Stimulated activated effector memory CD8-positive, alpha-beta T cell treated with anti-CD3 and anti-CD28 coated beads, Interleukin-12 subunit alpha, Interleukin-12 subunit beta, amount 100 ng/mL, for 72 hours (primary cell): ENCODE measurements at regions not wholly inside any gene's neighbourhood (a gene's known extent, or its start where the extent isn't known, plus 50 kb on each side); places are given as distances from the start of the nearest gene placed in this dataset.

Experiments
- ATAC-seq: fragments of 150-1000 bp; cut with Tn5 transposase; 2 replicates; pipeline ENCODE4 v1.10.0; 2021
- DNase-seq, 2 donors: peaks; one replicate each; pipeline ENCODE4 v3.0.0; 2021 to 2022; ENCODE audit warnings: low spot score in 2 of 2
- H3K27ac Mint-ChIP-seq: one replicate; pipeline ENCODE4 v1.8.0; 2022; ENCODE audit warnings: mild to moderate bottlenecking, mixed read lengths
- H3K36me3 Mint-ChIP-seq: one replicate; pipeline ENCODE4 v1.8.0; 2022; ENCODE audit warnings: mild to moderate bottlenecking, mixed read lengths
- H3K4me1 Mint-ChIP-seq: one replicate; pipeline ENCODE4 v1.8.0; 2022; ENCODE audit warnings: mixed read lengths
- H3K4me3 Mint-ChIP-seq: one replicate; pipeline ENCODE4 v1.8.0; 2022; ENCODE audit warnings: mild to moderate bottlenecking, mixed read lengths
- H3K9me3 Mint-ChIP-seq: one replicate; pipeline ENCODE4 v1.8.0; 2022; ENCODE audit warnings: mixed read lengths

GRCh38 chr13:78997902-78998629 is 339.1 kb upstream of the OBI1 start:
- H3K36me3 Mint-ChIP-seq: no peaks in the 10 kb centered on the region
- ATAC-seq (no peak), DNase-seq (no peak)
- no peak overlapping the region for H3K27ac Mint-ChIP-seq
- no peaks in the 10 kb centered on the region for H3K9me3 Mint-ChIP-seq
- no peaks in the 10 kb centered on the region for H3K4me1 Mint-ChIP-seq
- no peak overlapping the region for H3K4me3 Mint-ChIP-seq

DNA sequence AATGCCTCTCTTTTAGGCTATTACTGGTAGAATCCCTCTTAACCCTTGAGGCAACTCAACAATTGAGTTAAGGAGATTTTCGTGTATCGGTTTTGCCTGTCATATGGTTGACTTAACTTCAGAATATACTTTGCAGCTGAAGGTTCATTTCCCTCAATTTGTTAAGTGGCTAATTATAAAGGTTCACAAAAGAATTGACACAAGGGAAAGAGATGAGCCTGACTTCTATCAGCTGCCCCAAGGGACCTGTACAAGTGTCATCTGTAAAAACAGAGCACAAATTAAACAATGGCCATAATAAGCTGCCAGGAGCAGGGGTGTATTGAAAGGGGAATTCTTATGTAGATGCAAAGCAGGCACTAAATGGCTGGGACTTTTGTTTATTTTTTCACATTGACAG is 334.8 kb upstream of the OBI1 start:
- Mint-ChIP-seq H3K9me3 (no peaks in the 10 kb centered on the region), H3K4me1 (no peaks in the 10 kb centered on the region), H3K36me3 (no peaks in the 10 kb centered on the region), H3K4me3 (no peak overlapping the region), H3K27ac (no peak overlapping the region)
- DNase-seq (no peak), ATAC-seq (no peak)

DNA sequence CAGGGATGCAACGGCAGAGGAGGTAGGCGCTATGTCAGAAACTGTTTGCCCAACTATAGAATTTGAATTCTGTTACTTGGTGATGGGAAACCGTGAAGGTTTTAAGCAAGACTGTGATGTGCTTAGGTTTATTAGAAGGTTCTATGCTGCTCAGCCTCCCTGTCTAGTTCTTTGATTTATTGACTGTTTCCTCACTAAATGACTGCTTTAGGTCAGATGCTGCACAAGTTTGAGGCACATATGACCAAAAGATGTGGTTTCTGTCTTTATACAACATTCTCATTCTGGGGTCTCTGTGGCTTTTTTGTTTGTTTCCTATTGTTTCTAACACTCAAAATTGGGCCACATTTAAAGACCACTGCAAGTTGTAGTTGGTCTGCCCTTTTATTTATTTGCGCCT is 323.0 kb upstream of the OBI1 start:
- no peaks in the 10 kb centered on the region for H3K4me1 Mint-ChIP-seq
- H3K4me3 Mint-ChIP-seq: no peak overlapping the region
- no peak for ATAC-seq
- DNase-seq: no peak
- no peak overlapping the region for H3K27ac Mint-ChIP-seq
- H3K36me3 Mint-ChIP-seq: no peaks in the 10 kb centered on the region
- H3K9me3 Mint-ChIP-seq: no peaks in the 10 kb centered on the region

DNA sequence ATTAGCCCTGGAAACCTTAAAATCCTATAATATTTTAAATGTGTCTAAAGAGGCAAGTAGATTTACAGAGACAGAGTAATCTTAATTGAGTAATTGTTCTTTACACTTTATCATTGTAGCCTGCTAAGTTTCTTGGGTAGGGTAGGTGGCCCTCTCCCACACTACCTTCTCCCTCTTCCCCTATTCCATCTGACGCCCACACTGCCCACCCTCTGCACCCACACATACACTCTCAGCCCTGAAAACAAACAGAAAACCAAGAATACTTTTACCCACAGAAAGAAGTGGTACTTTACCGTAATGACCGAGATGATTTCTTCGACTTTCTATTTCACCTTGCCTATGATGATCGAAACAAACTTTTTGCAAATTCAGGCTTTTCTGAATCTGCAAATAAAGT is 320.4 kb upstream of the OBI1 start:
- Mint-ChIP-seq H3K4me3 (no peak overlapping the region), H3K36me3 (no peaks in the 10 kb centered on the region), H3K27ac (no peak overlapping the region), H3K9me3 (no peaks in the 10 kb centered on the region), H3K4me1 (no peaks in the 10 kb centered on the region)
- no peak for DNase-seq
- no peak for ATAC-seq

GRCh38 chr13:78978381-78978998 is 319.5 kb upstream of the OBI1 start:
- no peaks in the 10 kb centered on the region for H3K36me3 Mint-ChIP-seq
- no peak overlapping the region for H3K27ac Mint-ChIP-seq
- ATAC-seq (peak; percentile 79), DNase-seq (peak; percentile 14 to 57)
- H3K4me1 Mint-ChIP-seq: no peaks in the 10 kb centered on the region
- no peak overlapping the region for H3K4me3 Mint-ChIP-seq
- H3K9me3 Mint-ChIP-seq: no peaks in the 10 kb centered on the region

DNA sequence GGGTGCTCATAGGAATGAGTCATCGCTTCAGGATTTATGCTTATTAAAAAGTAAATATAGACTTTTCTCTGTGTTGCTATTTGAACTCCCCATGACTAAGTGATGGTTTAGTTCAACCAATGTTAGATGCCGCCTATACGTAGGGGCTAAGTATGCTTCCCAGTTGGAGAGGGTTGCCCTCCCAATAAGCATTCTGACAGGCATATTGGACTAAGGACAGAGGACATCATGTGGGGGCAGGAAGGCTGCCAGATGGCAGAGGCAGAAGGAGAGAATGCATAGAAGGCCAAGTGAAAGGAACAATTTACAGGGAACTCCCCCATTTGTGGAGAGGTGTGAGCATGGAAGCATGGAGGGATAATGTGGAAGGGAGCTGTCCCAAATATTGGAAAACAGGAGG is 318.4 kb upstream of the OBI1 start:
- Mint-ChIP-seq H3K27ac (no peak overlapping the region), H3K36me3 (no peaks in the 10 kb centered on the region), H3K9me3 (no peaks in the 10 kb centered on the region), H3K4me1 (no peaks in the 10 kb centered on the region), H3K4me3 (no peak overlapping the region)
- ATAC-seq: no peak
- DNase-seq: no peak

- DNase-seq (no peak), ATAC-seq (no peak)
- Mint-ChIP-seq H3K27ac (no peak overlapping the region), H3K4me1 (no peaks in the 10 kb centered on the region), H3K9me3 (no peaks in the 10 kb centered on the region), H3K36me3 (no peaks in the 10 kb centered on the region), H3K4me3 (no peak overlapping the region)
Measured at GRCh38 chr13:78976696-78977095, 317.7 kb upstream of the OBI1 start.

DNA sequence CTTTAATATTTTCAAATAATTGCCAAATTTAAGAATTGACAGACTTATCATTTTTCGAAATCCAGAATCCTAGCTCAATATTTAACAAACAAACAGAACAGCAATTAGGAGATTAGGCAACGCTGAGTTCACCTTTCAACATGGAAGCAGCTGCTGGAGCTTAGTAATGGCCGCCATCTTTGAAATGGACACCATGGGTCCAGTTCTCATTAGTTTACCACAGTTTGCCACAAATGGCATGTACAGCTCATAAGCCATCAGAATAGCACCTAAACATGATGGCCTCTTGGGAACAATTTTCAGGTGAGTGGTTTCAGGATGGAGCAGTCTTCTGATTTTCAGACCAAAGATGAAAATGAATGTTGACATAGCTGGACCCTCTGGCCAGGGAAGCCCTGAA is 313.6 kb upstream of the OBI1 start:
- H3K9me3 Mint-ChIP-seq: peaks cover 3% of the 10 kb centered on the region
- H3K27ac Mint-ChIP-seq: no peak overlapping the region
- no peak for DNase-seq
- no peak overlapping the region for H3K4me3 Mint-ChIP-seq
- H3K36me3 Mint-ChIP-seq: no peaks in the 10 kb centered on the region
- H3K4me1 Mint-ChIP-seq: no peaks in the 10 kb centered on the region
- ATAC-seq: no peak

- Mint-ChIP-seq H3K27ac (no peak overlapping the region), H3K36me3 (no peaks in the 10 kb centered on the region), H3K9me3 (peaks cover 3% of the 10 kb centered on the region), H3K4me3 (no peak overlapping the region), H3K4me1 (no peaks in the 10 kb centered on the region)
- DNase-seq (no peak), ATAC-seq (no peak)
Measured at GRCh38 chr13:78971355-78972025, 312.5 kb upstream of the OBI1 start.

DNA sequence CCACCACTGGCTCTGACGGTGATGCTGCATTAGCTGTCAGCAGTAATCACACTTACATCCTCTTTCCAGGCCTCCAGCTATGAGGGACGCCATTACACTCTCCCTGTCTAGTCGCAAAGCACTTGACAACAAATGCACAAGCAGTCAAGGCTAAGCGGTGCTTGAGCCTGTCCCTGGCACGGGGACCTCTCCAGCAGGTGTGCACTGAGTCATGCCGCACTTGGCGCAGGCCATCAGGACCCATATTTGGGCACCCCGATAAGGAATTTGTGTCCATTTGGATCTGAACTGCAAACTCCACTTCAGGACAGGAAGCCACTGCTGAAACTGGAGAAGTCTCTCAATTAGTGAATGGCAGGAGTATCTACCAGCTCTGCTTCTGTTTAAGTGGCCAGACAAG is 301.9 kb upstream of the OBI1 start:
- Mint-ChIP-seq H3K9me3 (no peaks in the 10 kb centered on the region), H3K36me3 (no peaks in the 10 kb centered on the region), H3K27ac (no peak overlapping the region), H3K4me3 (no peak overlapping the region), H3K4me1 (no peaks in the 10 kb centered on the region)
- no peak for DNase-seq
- no peak for ATAC-seq

- Mint-ChIP-seq H3K4me1 (no peaks in the 10 kb centered on the region), H3K4me3 (no peak overlapping the region), H3K9me3 (no peaks in the 10 kb centered on the region), H3K27ac (no peak overlapping the region), H3K36me3 (no peaks in the 10 kb centered on the region)
- no peak for DNase-seq
- no peak for ATAC-seq
Measured at GRCh38 chr13:78958006-78958405, 299.1 kb upstream of the OBI1 start.

GRCh38 chr13:78940455-78941130 is 281.6 kb upstream of the OBI1 start:
- Mint-ChIP-seq H3K27ac (no peak overlapping the region), H3K4me3 (no peak overlapping the region), H3K9me3 (no peaks in the 10 kb centered on the region), H3K4me1 (no peaks in the 10 kb centered on the region), H3K36me3 (no peaks in the 10 kb centered on the region)
- ATAC-seq (no peak), DNase-seq (no peak)

DNA sequence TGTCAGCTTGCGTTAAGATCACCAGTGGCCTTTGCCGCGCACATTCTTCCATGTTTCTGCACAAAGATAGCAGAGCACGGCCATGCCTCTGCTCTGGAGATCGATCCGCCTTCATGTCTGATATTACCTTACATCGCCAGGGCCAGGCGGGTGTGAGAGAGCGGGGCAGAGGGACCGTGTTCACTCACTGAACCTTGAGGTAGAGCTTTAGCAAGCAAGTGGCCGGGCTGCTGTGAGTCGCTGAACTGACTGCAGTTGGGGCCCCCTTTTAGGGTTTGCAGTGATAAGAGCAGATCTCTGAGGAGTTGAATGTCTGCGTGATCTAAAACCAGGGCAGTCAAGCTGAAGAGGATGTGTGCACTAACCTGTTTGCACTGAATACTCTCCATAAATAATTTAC is 275.4 kb upstream of the OBI1 start:
- DNase-seq: no peak
- H3K4me3 Mint-ChIP-seq: no peak overlapping the region

DNA sequence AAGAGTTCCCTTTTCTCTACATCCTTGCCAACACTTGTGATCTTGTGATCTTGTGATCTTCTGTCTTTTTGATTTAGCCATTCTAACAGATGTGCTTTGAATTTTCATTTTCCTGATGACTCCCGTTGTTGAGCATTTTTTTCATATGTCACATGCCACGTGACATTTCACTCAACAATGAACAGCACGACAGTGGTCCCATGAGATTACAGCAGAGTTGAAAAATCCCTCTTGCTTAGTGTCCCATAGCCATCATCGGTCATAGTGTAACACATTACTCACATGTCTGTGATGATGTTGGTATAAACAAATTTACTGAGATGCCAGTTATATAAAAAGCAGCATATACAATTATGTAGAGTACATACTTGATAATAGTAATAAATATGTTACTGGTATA is 256.1 kb upstream of the OBI1 start:
- H3K27ac Mint-ChIP-seq: no peak overlapping the region
- no peaks in the 10 kb centered on the region for H3K4me1 Mint-ChIP-seq
- H3K9me3 Mint-ChIP-seq: no peaks in the 10 kb centered on the region
- no peaks in the 10 kb centered on the region for H3K36me3 Mint-ChIP-seq
- no peak overlapping the region for H3K4me3 Mint-ChIP-seq
- ATAC-seq (no peak), DNase-seq (no peak)

More for the DNA sequence above, 275.4 kb upstream of the OBI1 start:
- Mint-ChIP-seq H3K9me3 (no peaks in the 10 kb centered on the region), H3K4me1 (no peaks in the 10 kb centered on the region), H3K36me3 (no peaks in the 10 kb centered on the region), H3K27ac (no peak overlapping the region)
- ATAC-seq: no peak

DNA sequence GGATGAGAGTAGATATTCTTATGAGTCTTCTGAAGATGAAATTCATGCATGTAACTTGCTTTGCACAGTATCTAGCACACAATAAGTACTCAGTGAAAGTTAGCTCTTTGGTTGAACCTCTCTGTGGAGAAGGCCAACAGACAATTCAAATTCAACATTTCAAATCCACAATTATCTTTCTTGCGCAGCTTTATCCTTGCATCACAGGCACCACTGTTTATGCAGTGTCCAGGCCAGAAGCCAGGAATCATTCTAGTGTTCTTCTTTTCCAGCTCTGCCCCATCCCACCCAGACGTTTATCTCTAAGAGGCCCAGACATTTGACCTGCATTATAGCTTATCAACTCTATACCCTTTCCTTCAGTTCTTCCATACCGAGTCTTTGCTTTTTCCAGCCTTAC is 254.7 kb upstream of the OBI1 start:
- DNase-seq (no peak), ATAC-seq (no peak)
- Mint-ChIP-seq H3K4me3 (no peak overlapping the region), H3K27ac (no peak overlapping the region), H3K4me1 (no peaks in the 10 kb centered on the region), H3K9me3 (no peaks in the 10 kb centered on the region), H3K36me3 (no peaks in the 10 kb centered on the region)

DNA sequence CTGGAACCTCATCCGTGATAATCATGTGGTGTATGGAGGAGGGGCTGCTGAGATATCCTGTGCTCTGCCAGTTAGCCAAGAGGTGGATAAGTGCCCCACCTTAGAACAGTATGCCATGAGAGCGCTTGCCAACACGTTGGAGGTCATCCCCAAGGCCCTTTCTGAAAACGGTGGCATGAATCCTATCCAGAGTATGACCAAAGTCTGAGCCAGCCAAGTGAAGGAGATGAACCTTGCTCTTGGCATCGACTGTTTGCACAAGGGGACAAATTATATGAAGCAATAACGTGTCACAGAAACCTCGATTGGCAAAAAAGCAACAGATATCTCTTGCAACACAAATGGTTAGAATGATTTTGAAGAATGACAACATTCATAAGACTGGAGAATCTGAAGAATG is 251.2 kb upstream of the OBI1 start:
- Mint-ChIP-seq H3K4me1 (no peaks in the 10 kb centered on the region), H3K4me3 (no peak overlapping the region), H3K36me3 (no peaks in the 10 kb centered on the region), H3K27ac (no peak overlapping the region), H3K9me3 (no peaks in the 10 kb centered on the region)
- ATAC-seq: peak; percentile 36
- DNase-seq: no peak
